Upper lobe of right lung (tissue), 1 donor: ENCODE measurements at regions not wholly inside any gene's neighbourhood (a gene's known extent, or its start where the extent isn't known, plus 50 kb on each side); places are given as distances from the start of the nearest gene placed in this dataset.

Experiments
- ATAC-seq: fragments of 200-7000 bp; cut with Tn5 transposase; one replicate; pipeline ENCODE4 v1.9.1; 2020; ENCODE audit warnings: mild to moderate bottlenecking, moderate library complexity
- DNase-seq: peaks from one replicate; pipeline ENCODE4 v3.0.0-alpha.2; 2020
- H3K27ac ChIP-seq: fragments of 200-600 bp; one replicate; pipeline ENCODE4 v1.8.0; 2022
- H3K27me3 ChIP-seq: fragments of 200-600 bp; one replicate; pipeline ENCODE4 v1.8.0; 2022; ENCODE audit warnings: mild to moderate bottlenecking
- H3K36me3 ChIP-seq: fragments of 200-600 bp; one replicate; pipeline ENCODE4 v1.8.0; 2022
- H3K4me1 ChIP-seq: fragments of 200-600 bp; one replicate; pipeline ENCODE4 v1.8.0; 2022
- H3K4me3 ChIP-seq: fragments of 200-600 bp; one replicate; pipeline ENCODE4 v1.8.0; 2022; ENCODE audit warnings: mild to moderate bottlenecking
- H3K9me3 ChIP-seq: fragments of 200-600 bp; one replicate; pipeline ENCODE4 v1.8.0; 2022
- intact Hi-C: fragments of 100-400 bp; cut with DNase I; formaldehyde crosslinking; loops from one replicate; pipeline ENCODE4 v1.11.0; 2022
- TF ChIP-seq, protein P1 (sequence below): fragments of 200-600 bp; IDR thresholded peaks from one replicate; pipeline ENCODE4 v1.8.0; 2022; ENCODE audit warnings: antibody characterized with exemption
- donor health status: DM: no; HTN: yes; CAD: no; lungs with severe emphysema.

GRCh38 chr14:76313852-76314251, 62.1 kb upstream of the ESRRB start:
- intact Hi-C loops = no loop called here
- Histone ChIP-seq H3K9me3 (no peaks in the 10 kb centered on the region), H3K4me3 (no peak overlapping the region), H3K27me3 (no peaks in the 10 kb centered on the region), H3K36me3 (no peaks in the 10 kb centered on the region), H3K4me1 (no peaks in the 10 kb centered on the region), H3K27ac (no peak overlapping the region)
- ATAC-seq = no peak
- TF ChIP-seq, protein P1, sequence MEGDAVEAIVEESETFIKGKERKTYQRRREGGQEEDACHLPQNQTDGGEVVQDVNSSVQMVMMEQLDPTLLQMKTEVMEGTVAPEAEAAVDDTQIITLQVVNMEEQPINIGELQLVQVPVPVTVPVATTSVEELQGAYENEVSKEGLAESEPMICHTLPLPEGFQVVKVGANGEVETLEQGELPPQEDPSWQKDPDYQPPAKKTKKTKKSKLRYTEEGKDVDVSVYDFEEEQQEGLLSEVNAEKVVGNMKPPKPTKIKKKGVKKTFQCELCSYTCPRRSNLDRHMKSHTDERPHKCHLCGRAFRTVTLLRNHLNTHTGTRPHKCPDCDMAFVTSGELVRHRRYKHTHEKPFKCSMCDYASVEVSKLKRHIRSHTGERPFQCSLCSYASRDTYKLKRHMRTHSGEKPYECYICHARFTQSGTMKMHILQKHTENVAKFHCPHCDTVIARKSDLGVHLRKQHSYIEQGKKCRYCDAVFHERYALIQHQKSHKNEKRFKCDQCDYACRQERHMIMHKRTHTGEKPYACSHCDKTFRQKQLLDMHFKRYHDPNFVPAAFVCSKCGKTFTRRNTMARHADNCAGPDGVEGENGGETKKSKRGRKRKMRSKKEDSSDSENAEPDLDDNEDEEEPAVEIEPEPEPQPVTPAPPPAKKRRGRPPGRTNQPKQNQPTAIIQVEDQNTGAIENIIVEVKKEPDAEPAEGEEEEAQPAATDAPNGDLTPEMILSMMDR = no peak
- no peak for DNase-seq

DNA sequence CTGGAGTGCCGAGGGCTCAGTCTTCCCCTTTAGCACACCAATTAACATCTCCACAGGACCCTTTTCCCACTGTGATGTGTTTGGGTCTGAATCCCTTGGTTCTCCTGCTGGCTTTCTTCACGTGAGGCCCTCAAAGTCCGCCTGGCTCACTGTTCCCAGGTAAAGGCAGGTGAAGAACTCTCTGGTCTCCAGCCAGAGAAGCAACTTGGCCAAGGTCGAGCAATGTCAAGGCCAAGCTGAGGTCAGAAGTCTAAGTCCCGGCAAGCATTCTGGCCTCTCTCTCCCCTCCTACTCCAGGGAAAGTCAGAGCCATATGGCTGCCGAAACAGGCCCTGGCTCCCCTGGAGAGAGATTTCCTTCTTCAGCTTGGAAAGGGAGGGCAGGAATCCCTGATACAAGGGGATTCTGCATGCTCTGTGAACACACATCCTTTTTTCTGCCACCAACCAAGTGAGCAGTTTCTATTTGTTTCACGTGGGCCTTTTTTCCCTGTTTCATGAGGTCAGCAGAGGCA, 61.4 kb upstream of the ESRRB start:
- no peak overlapping the region for H3K4me3 ChIP-seq
- no peaks in the 10 kb centered on the region for H3K27me3 ChIP-seq
- peak; percentile 20 for DNase-seq
- H3K27ac ChIP-seq = no peak overlapping the region
- intact Hi-C loops = no loop called here
- no peaks in the 10 kb centered on the region for H3K9me3 ChIP-seq
- TF ChIP-seq, protein P1 = no peak
- no peaks in the 10 kb centered on the region for H3K36me3 ChIP-seq
- no peak for ATAC-seq
- H3K4me1 ChIP-seq = no peaks in the 10 kb centered on the region

DNA sequence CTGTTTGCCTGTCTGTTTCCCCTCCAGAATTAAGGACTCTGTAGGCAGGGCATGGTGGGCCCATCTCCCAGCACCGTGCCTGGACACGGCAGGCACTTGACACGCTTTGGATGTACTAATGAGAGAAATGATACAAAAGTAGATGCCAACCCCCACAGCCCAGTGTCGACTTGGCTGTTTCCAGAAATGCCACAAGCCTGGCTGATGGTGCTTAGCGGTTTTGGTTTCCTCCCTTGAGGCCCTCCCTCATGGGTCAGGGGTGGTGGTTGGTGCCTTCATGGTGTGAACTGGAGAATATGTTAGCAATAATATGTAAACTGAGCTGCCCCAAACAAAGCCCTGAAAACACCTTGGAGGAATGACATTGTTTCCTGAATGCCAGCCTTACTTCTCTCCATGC, 55.5 kb upstream of the ESRRB start:
- peak; percentile 17 for DNase-seq
- no peak overlapping the region for H3K4me3 ChIP-seq
- ATAC-seq = no peak
- TF ChIP-seq, protein P1 = no peak
- intact Hi-C loops = no loop called here
- no peaks in the 10 kb centered on the region for H3K4me1 ChIP-seq
- H3K9me3 ChIP-seq = no peaks in the 10 kb centered on the region
- H3K27me3 ChIP-seq = no peaks in the 10 kb centered on the region
- no peak overlapping the region for H3K27ac ChIP-seq
- H3K36me3 ChIP-seq = no peaks in the 10 kb centered on the region

- TF ChIP-seq, protein P1 = no peak
- no peaks in the 10 kb centered on the region for H3K36me3 ChIP-seq
- H3K27me3 ChIP-seq = no peaks in the 10 kb centered on the region
- no peak overlapping the region for H3K27ac ChIP-seq
- intact Hi-C loops = no loop called here
- DNase-seq (no peak), ATAC-seq (no peak)
- H3K4me3 ChIP-seq = no peak overlapping the region
- H3K9me3 ChIP-seq = no peaks in the 10 kb centered on the region
- H3K4me1 ChIP-seq = no peaks in the 10 kb centered on the region
Measured at GRCh38 chr14:76320975-76321374, 55.0 kb upstream of the ESRRB start.

DNA sequence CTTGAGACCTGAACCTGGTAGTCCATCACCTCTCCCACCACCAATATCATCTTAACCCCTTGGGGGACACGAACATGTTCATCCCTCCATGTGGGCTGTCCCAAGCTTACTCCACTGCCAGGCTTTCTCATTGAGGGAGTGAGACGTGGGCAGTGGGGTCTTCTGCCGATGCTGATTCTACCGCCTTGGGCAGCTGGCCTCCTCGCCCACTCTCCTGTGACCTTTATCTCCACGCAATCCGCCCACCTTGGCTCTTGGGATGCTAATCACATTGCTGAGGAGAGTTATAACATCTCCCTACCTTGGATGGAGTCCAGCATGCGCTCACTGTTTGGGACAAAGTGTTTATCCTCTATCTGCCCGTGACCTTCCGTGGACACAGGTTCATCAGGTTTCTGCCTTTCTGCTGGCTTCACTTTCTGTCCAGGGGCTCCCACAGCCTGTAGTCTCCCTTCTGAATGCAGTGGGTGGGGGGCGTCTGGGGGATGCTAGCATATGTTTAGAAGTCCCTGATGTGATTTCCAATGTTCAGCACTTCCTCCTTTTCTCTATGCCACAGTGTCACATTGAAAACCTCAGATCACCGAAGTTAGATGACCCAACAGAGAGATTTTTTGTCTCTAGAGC, 53.2 kb upstream of the ESRRB start:
- no peaks in the 10 kb centered on the region for H3K9me3 ChIP-seq
- TF ChIP-seq, protein P1 = no peak
- no peak overlapping the region for H3K4me3 ChIP-seq
- no peaks in the 10 kb centered on the region for H3K4me1 ChIP-seq
- no peaks in the 10 kb centered on the region for H3K36me3 ChIP-seq
- H3K27me3 ChIP-seq = no peaks in the 10 kb centered on the region
- H3K27ac ChIP-seq = no peak overlapping the region
- DNase-seq (peak; percentile 27), ATAC-seq (no peak)
- intact Hi-C loops = no loop called here
